Cardiac muscle cell (in vitro differentiated cells and primary cell): ENCODE measurements at regions not wholly inside any gene's neighbourhood (a gene's known extent, or its start where the extent isn't known, plus 50 kb on each side); places are given as distances from the start of the nearest gene placed in this dataset.

Experiments used
- DNase-seq, 2 donors: peaks; one replicate each; pipeline versions ENCODE4 v3.0.0 to v3.0.0-alpha.2; 2010 to 2017; ENCODE audit warnings: low read depth in 1 of 2, low spot score in 1 of 2
- H3K27ac ChIP-seq: fragments of 200-600 bp; sonication (generic); 2 replicates; pipeline ENCODE4 v1.5.1; 2016
- H3K27me3 ChIP-seq: fragments of 200-600 bp; sonication (generic); 2 replicates; pipeline ENCODE4 v1.6.0; 2016; ENCODE audit warnings: control low read depth
- H3K36me3 ChIP-seq: fragments of 200-600 bp; sonication (generic); 2 replicates; pipeline ENCODE4 v1.5.1; 2016; ENCODE audit warnings: control low read depth
- H3K4me1 ChIP-seq: fragments of 200-600 bp; sonication (generic); 2 replicates; pipeline ENCODE4 v1.8.1; 2017; ENCODE audit warnings: low read depth, mild to moderate bottlenecking, mixed run types
- H3K4me3 ChIP-seq: fragments of 200-600 bp; sonication (generic); 2 replicates; pipeline ENCODE4 v1.5.1; 2016; ENCODE audit warnings: mild to moderate bottlenecking
- H3K9me3 ChIP-seq: fragments of 200-600 bp; sonication (generic); 2 replicates; pipeline ENCODE4 v1.5.1; 2017; ENCODE audit warnings: low read depth, mild to moderate bottlenecking, control low read depth
- CTCF ChIP-seq: IDR thresholded peaks from 2 replicates; pipeline ENCODE4 v1.5.1; 2012; ENCODE audit warnings: low read depth, mild to moderate bottlenecking, low read length

DNA sequence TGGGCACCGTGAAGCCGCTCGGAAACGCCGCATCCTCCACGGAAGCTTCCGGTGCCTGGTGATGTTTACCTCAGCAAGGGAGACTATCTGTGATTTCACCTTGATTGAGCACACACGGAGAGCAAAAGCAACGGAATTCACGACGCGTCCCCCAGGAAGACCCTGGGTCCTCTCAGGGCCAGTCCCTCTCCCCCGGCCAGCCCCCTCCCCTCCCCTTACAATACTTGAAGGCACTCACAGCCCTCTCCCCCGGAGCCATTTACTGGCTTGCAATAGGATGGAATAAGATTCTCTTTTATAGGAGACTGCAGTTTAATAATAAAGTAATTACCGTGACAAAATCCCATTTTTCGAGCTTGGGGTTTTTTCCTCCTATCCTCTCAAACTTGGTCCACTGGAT is 104.7 kb downstream of the ENGASE start:
- Histone ChIP-seq H3K27ac (no peak overlapping the region), H3K27me3 (peaks cover 36% of the 10 kb centered on the region), H3K4me1 (no peaks in the 10 kb centered on the region), H3K4me3 (no peak overlapping the region), H3K36me3 (no peaks in the 10 kb centered on the region), H3K9me3 (no peaks in the 10 kb centered on the region)
- TF ChIP-seq CTCF = no peak
- no peak for DNase-seq

DNA sequence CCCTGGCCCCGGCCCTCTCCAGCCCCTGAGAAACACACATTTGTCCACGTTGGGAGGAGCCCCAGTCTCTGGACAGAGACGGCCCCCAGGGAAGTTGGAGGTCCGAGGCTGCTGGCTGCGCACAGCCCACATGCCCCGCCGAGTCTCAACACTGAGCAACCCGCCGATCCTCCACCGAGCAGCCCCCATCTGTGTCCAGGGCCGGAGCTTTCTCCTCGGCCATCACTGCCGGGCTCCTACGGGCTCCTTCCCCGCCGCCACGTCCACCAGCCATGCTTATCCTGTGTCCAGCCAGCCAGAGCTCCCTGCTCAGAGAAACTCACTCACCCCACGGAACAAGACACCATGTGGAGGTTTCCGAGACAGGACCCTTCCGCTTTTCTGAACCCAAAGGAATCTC is 103.3 kb downstream of the ENGASE start:
- Histone ChIP-seq H3K4me3 (no peak overlapping the region), H3K9me3 (no peaks in the 10 kb centered on the region), H3K4me1 (no peaks in the 10 kb centered on the region), H3K27ac (no peak overlapping the region), H3K27me3 (peaks cover 22% of the 10 kb centered on the region), H3K36me3 (no peaks in the 10 kb centered on the region)
- TF ChIP-seq CTCF = no peak
- no peak for DNase-seq

DNA sequence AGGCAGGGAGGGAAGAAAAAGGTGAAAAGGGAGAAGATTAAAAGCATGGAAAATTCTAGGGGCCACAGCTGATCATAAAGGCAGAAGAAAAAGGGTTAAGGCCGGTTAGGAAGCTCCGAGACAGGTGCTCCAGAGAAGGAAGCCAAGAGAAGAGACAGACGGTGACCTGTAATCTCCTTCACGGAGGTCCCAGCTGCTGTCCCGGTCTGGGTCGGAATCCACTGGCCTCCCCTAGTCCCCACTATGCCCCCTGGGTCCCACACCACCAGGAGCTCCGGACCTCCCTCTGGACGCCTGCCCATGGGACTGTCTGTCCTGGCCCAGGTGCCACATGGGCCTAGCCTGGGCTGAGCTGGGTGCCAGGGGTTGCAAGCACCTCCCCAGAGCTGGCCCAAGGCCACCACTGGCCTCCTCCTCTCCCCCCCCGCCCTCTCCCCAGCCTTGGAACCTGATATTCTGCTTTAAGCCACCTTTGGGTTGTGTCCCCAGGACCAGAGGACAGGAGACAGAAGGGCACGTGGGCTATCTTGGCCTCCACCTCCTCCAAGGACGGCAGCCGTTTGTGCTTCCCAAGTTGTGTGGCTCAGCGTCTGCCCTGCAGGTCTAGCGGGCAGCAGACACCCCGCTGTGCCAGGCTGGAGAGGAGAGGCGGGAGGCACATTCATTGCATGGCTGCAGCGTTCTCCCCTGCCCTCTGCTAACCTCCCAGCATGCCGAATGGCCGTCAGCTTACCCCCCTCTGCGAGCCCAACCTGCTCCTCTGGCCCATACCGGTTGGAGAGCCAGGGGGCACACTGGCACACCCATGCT is 102.4 kb downstream of the ENGASE start:
- Histone ChIP-seq H3K27ac (no peak overlapping the region), H3K36me3 (no peaks in the 10 kb centered on the region), H3K4me3 (no peak overlapping the region), H3K9me3 (no peaks in the 10 kb centered on the region), H3K27me3 (peaks cover 13% of the 10 kb centered on the region), H3K4me1 (no peaks in the 10 kb centered on the region)
- no peak for TF ChIP-seq CTCF
- no peak for DNase-seq

DNA sequence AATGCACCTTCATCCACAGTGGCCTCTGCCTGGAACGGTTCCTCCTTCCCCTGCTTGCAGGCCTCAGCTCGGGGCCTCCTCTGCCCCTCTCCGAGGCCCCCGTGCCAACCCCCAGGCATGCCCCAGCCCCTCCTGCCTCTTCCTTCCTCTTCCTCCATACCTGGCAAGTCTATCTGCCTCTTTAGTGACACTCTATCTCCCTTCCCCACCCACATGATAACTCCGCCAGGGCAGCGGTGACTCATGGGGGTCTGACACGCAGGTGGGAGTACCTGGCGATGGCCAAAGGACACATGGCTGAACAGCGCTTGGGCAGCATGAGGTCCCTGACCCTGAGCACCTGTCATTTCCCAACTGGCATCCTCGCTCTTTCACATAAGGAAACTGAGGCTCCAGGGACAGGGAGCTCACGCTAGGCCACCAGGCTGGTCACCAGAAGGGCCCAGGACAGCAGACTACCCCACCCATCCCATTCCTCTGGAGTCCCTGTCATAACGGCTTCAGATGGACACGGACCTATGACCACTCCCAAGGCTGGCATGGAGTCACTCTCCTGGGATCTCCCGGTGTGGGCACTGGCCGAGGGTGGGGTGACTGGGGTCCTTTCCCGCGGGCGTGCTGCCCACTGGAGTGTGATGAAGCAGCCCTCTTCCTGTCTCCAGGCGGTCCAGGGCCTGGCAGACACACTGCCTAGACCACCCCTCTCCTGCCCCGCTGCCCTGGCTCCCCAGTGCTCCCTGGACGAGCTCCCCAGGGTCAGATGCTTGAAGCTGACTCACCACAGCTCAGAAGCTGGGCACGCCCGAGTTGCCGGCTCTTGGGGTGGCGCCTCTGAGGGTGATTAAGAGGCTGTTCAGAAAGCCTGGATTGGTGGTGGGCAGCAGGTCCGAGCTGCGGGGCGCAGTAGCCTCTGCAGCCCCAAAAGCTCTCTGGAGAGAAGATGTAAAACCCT is 100.6 kb downstream of the ENGASE start:
- Histone ChIP-seq H3K4me1 (no peaks in the 10 kb centered on the region), H3K27ac (no peak overlapping the region), H3K27me3 (no peaks in the 10 kb centered on the region), H3K36me3 (no peaks in the 10 kb centered on the region), H3K4me3 (no peak overlapping the region), H3K9me3 (no peaks in the 10 kb centered on the region)
- no peak for TF ChIP-seq CTCF
- DNase-seq = no peak

DNA sequence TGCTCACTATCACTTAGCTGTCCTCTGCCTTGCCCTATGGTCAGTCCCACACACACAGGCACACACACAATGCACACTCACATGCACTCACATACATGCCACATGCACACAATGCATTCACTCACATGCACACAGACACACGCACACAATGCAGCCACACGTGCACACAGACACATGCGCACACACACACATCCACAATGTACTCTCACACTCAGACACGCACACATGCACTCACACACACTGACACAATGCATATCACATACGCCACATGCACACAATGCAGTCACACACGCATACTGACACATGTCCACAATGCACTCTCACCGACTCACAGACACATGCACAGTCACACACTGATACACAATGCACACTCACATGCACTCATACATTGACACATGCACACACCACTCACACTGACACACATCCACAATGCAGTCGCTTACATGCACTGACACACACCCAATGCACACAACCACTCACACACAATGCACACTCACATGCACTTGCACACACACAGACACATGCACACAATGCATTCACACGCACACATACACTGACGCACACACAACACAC is 99.7 kb downstream of the ENGASE start:
- H3K27me3 ChIP-seq = no peaks in the 10 kb centered on the region
- no peak for TF ChIP-seq CTCF

More for the DNA sequence above, 99.7 kb downstream of the ENGASE start:
- Histone ChIP-seq H3K27ac (no peak overlapping the region), H3K9me3 (no peaks in the 10 kb centered on the region), H3K4me1 (no peaks in the 10 kb centered on the region), H3K36me3 (no peaks in the 10 kb centered on the region), H3K4me3 (no peak overlapping the region)
- no peak for DNase-seq
